ENCODE measurements at regions not wholly inside any gene's neighbourhood (a gene's known extent, or its start where the extent isn't known, plus 50 kb on each side); places are given as distances from the start of the nearest gene placed in this dataset.
"Not testable (repeated sequence)": the region's sequence is repeated elsewhere in the genome, so short reads cannot be mapped to it uniquely, and the experiment has no call there.

DNA sequence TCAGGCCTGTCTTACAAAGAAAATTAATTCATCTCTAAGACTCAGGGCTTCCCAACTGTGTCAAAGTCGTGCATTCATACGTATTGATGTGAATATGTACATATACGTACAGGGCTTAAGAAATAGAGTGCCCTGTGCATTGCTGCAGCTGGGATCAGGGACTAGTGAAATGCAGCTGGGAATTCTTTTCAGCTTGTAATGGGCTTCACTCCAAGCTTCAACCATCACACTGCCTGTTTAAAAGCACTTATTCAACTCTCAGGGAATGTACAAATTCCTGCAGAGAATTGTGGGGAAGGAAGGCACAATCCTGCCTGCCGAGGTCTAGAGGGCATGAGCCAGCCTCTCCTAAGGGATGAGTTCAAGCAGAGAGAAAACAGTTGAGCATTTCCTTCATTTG lies 59.6 kb upstream of the MAN2A1 start:
- no peak for DNase-seq

DNA sequence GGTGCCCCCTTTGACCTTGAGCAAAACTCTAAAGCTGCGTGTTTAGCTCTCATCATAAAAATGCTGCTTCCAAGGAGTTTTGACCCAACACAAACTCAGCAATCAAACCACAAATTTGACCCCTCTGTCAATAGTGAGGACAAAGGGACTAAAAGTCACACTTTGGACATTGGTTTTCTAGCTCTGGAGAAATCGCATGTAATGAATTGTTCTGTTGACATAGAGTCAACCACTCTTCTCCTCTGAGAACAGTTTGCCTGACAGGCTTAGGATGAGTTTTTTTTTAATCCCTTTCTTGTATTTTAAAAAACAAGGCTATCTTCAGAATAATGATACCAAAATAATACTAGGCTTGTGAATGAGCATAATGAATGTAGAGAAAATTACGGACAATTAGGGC lies 61.1 kb upstream of the MAN2A1 start:
- DNase-seq = no peak

DNA sequence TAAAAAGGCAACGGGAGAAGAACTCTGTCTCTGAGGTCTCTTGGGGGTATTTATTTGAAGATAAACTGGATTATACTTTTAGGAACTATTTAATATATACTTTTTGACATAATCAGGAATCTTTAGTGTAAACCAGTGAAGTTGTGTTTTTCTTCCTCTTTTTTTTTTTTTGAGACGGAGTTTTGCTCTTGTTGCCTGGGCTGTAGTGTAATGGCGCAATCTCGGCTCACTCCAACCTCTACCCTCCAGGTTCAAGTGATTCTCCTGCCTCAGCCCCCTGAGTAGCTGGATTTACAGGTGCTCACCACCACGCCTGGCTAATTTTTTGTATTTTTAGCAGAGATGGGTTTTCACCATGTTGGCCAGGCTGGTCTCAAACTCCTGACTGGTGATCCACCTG lies 68.5 kb upstream of the MAN2A1 start:
- DNase-seq = not testable (repeated sequence)

DNA sequence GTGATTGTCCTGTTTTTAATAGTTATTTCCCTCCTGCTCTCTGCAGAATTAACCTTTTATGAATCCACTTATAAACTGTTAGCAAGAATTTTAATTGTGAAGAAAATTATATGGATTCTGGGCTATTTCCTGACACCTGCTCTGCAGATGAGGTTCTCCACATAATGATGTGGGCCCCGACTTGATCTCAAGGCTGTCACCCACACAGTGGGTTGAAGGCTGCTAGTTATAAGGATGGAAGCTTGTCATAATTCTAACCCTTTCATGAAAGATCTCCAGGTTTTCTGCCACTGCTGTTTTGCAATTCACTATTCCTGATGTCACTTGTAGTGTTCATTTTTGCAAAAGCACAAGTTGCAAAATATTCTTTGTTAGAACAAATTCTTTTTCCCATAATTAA lies 69.1 kb upstream of the MAN2A1 start:
- DNase-seq = no peak

DNA sequence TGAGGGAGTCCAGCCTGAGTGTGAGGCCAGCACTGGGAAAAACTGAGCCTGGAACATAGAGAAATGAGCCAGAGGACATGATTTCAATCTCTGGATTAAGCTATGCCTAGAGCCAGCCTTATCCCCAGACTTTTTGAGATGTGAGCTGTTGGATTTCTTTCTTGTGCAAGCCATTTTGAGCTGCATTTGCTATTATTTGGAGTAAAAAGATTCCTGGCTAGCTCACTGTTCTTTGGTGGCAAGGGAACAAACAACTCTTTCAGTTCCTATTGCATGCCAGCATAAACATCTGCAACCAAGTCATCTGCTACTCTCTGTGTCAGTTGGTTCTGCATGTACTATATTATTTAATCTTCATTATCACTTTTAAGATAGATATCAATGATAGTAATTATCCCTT lies 70.1 kb upstream of the MAN2A1 start:
- no peak for DNase-seq

DNA sequence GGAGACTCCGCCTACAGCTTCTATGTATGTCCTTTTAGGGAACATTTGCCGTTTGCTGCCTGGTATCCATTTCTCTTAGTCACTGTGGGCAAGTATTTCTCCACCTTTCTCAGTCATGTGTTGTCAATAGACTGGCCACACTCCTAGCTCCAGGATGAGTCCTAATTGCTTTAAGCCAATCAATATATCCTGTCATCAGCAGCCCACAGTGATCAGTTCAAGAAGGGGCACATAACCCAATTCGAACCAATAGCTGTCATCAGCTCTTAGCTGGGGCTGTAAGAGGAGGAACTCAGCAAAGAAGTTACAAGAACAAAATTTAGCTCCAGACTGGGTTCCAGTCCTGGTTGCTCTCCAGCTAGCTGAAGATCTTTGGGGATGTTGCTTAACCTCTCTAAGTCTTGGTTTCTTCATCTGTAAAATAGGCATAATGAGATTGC lies 70.7 kb upstream of the MAN2A1 start:
- no peak for DNase-seq

DNA sequence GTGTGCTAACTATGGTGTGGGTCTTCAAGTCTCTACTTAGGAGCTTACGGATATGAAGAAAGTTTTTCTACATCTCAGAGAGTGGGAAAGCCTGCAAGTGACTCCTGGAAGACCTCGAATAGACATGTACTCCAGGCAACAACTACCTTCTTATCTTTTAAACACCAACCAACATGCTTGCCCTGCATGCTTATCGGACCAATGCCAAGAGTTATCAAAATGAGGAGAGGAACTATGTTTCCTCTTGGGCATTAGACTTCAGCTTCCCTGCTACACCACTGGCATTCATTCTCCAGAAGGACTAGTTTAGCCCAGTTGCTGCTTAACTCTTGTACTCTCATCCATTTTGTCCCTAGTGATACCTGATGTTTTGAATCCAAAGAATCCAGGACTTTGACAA lies 74.7 kb upstream of the MAN2A1 start:
- DNase-seq = no peak

DNA sequence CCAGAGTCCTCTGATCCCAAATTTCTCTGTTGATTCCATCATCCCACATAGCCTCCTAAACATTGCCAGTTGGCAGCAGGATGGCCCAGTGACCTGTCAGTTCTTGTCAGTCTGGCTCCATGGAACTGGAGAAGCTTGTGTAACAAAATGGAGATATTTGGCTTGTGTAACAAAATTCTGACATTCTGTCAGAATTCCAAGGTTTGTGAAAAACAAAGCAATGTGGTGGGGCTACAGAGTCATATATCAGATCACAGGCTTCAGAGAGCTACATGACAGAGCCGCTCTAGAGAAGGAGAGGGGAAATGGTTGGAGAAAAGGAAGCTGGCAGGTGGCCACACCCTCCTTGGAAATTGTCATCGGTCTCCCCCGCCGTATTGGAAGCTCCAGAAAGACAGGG lies 75.4 kb upstream of the MAN2A1 start:
- DNase-seq = no peak

DNA sequence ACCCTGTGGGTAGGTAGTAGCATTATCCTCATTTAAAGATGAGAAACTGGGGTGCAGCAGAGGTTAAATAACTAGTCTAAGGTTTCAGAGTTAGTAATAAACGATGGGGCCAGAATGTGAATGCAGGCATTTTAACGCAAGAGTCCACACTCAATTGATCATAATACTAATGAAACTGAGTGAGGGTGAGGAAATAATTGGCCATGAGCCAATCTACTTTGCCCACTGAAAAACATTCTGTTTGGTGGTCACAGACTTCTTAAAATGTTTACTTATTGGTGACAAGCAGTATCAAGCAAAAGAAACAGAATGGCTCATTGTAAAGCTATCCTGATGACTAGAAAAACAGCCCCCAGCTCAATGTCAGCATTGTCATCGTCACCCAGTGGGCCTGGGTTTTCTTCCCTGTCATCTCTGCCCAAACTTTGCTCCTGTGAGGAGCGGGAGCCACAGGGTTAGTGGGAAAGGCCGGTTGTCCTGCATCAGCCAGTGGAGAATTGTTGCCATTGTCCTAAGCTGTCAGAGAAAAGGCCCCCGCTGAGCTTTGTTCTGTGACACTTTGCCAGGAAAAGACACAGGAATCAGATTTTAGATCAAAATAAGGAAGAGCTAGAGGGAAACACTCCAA lies 77.3 kb upstream of the MAN2A1 start:
- DNase-seq = no peak

DNA sequence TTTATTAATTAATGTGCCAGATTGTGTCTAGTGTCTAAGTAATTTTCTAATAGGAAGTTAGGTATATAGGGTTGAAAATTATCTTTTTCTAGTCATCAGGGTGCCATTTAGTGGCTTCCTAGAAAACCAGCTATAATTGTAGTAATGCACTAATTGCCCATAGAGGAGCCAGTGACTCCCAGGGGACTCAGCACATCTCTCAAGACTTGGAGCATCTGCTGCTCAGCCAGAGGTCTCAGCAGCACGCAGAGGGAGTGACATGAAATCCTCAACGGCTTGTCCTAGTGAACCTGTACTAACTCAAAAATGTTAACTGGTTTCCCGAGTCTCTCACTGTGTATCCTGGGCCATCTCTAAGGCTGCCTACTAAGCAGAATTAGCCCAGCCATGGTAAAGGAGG lies 78.2 kb upstream of the MAN2A1 start:
- DNase-seq = no peak

DNA sequence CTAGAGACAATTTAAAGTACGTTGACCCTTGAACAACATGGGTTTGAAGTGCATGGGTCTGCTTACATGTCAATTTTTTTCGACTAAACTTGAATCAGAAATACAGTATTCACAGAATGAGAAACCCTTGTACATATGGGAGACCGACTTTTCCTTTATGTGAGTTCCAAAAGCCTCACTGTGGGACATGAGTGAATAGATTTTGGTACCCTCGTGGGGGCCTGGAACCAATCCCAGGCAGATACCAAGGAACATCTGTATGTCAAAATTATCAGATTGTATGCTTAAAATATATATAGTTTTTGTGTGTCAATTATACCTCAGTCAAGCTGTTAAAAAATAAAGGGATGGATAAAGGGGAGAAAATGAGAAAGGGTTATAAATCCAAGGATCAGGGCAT lies 78.7 kb upstream of the MAN2A1 start:
- DNase-seq = no peak

DNA sequence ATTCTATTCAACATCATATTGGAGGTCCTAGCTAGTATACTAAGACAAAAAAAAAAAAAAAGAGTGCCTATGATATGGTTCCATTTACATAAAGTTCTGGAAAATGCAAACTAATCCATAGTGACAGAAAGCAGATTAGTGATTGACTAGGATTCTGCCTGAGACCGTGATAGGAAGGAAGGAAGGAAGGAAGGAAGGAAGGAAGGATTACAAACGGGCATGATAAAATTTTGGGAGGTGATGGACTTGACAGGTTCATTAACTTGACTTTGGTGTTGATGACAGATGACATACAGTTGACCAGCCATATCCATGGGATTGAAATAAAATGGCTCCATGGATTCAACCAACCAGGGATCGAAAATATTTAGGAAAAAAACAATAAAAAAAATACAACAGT lies 79.1 kb upstream of the MAN2A1 start:
- no peak for DNase-seq

DNA sequence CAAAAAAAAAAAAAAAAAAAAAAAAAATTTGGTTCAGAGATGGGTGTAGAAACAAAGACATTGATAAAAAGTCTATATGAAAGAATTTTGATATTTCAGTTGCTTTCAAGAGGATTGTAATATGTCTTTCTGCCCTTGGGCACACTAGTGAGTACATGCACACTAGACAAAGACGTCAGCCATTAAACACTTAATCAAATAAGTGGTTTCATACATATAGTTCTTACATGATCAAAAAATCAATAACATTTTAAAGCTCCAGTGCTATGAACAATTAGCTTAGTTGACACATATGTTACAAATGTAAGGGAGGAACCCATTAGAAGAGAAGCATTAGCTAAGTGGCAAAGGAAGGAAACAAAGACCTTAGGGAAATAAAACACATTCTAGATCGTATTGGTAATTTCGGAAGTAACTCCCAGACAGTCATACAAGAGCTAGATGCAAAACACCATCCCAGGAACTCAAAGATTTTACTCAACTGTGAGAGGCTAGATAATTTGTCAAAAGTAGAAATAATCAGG lies 84.5 kb upstream of the MAN2A1 start:
- DNase-seq = no peak

DNA sequence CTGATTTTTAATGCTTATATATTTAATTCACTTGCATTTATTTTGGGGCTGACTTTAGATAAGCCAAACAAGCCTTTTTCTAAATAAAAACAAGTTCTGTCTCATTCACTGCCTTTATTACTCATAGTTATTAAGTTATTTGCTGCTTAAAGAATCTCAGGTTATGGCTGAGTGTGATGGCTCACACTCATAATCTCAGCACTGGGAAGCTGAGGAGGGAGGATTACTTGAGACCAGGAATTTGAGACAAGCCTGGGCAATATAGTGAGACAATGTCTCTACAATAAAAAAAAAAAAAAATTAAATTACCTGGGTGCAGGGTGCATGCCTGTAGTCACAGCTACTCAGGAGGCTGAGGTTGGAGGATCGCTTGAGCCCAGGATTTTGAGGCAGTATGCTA lies 85.0 kb upstream of the MAN2A1 start:
- DNase-seq = no peak

DNA sequence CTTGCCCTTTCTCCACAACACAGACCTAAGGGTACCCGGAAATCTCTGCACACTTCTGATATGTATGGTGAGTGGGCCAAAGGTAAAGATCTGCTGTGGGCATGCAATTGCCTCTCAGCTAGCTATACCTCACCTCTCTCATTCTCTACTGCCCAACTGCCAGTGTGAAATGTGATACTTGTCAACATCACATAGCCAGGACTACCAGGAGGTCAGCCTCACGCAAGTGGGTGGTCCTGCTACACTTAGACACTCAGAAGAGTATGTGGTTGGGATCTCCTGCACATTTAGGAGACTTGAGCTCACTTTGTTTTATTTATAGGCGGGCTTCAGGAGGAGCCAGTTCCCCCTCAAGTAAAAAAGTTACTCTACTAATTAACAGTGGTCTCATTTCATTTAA lies 88.0 kb upstream of the MAN2A1 start:
- no peak for DNase-seq

DNA sequence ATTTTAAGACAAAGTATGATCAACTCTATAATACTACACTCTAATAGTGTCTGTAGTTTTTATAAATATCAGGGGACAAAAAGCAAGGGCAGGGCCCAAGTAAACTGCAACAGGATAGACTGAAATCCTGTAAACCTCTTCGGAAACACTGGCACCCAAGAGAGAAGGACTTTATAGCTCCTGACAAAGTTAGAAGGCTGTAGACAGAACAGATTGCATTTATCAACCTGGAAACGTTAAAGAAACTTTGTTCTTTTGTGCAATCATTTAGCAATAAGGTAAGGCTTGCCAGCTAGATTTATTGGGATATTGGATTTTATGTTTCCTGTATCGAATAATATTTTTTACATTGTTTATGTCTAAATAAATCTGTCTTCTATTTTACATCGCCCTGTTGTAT lies 91.8 kb upstream of the MAN2A1 start:
- DNase-seq = no peak

DNA sequence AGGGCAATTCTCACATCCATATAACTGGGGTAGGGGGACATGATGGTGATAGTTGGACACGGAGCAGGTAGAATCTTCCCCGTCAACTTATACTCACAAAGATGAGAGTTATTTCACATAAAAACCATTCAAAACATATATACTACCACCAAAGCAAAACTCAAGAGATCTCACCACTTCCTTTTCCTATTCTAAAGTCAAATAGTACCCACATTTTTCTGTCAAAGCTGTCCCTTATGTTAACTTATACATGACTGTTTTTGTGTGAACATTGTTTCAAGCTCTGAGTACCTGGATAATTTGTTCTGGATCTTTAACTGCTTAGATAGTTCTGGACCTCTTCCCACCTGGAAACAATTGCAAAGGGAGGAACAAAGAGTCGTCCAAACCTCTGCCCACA lies 95.5 kb upstream of the MAN2A1 start:
- no peak for DNase-seq

DNA sequence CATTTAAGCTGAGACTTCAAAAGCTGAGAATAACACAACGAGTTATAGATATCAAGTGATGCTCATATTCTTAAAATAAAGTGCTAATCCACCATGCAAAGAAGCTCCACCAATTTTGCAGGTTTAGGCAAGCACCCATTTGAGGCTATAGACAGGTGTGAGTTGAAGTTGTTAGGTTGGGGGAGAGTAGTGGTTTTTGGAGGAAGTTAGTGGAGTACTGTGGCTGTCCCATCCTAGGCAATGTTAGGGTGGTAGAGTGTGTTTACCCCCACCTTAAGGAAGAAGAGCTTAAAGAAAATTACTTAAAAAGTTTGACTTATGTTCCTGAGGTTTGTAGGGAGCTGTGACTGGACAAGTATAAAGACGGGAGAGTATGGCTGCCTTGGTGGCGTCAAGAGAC lies 98.9 kb upstream of the MAN2A1 start:
- no peak for DNase-seq

DNA sequence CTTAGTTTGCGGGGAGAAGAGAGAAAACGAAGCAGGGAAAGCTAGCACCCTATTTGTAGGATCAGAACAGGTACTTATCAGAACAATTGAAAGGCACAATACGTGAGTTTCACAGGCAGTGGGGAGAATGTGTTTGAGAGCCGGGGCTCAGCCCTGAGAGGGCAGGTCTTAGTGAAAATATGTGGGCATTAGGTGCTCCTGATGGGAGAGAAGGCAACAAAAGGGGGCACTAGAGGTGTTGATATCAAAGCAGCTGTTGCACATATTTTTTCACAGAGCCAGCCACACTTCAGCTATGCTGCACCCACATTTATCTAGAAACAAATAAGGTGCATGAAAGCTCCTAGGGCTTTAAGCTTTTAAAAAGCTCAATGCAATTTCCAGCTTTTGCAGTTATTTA lies 99.7 kb upstream of the MAN2A1 start:
- DNase-seq = no peak

DNA sequence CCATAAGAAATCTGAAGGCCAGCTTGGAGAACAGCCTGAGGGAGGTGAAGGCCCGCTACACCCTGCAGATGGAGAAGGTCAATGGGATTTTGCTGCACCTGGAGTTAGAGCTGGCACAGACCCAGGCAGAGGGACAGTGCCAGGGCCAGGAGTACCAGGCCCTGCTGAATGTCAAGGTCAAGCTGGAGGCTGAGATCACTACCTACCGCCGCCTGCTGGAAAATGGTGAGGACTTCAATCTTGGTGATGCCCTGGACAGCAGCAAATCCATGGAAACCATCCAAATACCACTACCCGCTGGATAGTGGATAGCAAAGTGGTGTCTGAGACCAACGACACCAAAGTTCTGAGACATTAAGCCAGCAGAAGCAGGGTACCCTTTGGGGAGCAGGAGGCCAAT lies 100.5 kb upstream of the MAN2A1 start:
- no peak for DNase-seq

DNA sequence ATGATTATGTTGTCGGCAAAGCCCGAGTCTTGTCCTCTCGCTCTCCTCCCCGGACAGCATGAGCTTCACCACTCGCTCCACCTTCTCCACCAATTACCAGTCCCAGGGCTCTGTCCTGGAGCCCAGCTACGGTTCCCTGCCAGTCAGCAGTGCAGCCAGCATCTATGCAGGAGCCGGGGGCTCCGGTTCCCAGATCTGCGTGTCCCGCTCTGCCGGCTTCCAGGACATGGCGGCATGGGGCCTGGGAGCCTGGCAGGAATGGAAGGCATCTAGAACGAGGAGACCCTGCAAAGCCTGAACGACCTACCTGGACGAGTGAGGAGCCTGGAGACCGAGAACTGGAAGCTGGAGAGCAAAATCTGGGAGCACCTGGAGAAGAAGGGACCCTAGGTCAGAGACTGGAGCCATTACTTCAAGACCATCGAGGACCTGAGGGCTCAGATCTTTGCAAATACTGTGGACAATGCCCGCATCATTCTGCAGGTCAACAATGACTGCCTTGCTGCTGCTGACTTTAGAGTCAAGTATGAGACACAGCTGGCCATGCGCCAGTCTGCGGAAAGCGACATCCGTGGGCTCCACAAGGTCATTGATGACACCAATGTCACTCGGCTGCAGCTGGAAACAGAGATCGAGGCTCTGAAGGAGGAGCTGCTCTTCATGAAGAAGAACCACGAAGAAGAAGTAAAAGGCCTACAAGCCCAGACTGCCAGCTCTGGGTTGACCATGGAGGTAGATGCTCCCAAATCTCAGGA lies 101.3 kb upstream of the MAN2A1 start:
- no peak for DNase-seq

DNA sequence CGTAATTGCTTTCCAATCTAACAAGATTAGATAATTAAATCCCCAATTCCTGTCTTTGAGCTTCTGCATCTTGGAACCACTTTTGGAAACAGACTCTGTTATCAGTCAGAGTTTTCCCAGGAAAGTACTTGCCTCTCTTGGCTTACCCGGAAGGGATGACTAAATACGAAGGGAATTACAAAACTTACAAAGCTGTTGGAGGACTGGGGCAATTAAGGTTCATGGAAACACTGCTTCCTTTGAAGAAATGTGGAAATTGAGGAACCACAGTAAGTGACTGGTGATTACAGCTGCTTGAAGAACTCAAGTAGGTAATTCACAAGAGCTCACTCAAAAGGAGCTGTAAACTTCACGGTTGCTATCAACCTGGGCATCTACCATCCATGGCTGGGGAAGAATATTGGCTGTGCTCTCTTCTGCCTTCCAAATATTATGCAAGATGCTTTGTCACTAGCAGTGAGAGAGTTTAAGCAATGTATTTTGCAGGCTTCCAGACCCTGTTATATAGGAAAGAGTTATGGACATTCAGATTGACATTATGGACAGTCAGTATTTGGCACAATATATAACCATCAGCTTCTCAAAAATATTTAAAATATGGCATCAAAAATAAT lies 104.6 kb upstream of the MAN2A1 start:
- no peak for DNase-seq

DNA sequence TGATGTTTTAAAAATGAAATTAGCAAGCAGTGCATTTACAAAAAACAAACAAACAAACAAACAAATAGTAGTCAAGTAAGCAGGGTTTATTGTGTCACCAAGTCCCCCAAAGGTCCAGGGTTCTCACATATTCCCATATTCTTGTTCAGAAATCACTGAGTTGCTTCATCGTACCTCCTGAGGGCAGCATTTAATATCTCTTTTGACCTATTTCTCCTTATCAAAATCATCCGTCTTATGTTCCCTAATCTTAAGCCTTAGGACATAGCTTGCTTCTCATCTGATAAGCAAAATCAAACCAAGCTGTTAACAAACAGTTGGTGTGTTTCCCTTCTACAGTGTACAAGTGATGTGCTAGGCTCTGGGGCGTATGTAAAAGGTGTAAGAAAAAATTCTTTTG lies 109.5 kb upstream of the MAN2A1 start:
- no peak for DNase-seq

DNA sequence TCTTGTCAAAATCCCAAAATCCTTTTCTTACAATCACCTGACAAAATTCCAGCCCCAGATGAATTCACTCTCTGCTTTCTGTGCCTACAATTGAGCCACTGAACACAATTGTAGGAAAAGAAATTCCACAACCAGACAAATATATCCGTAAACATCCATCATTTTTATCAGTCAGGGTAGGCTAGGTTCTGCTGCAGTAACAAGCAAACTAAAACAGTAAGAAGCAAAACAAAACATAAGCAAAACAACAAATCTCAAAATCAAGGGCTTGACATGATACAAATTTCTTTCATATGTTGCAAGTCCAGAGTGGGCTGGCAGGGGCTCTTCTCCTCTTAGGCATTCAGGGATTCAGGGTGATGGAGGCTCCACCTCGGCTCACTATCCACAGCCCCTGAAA lies 114.2 kb upstream of the MAN2A1 start:
- no peak for DNase-seq

All from CD4-positive, alpha-beta T cell treated with Interferon gamma for 1 hour (primary cell).